GM12873 (cell line): ENCODE measurements at regions not wholly inside any gene's neighbourhood (a gene's known extent, or its start where the extent isn't known, plus 50 kb on each side); places are given as distances from the start of the nearest gene placed in this dataset.

ENCODE experiments used
- CTCF ChIP-seq: IDR thresholded peaks from 2 replicates; pipeline ENCODE4 v1.5.1; 2012; ENCODE audit warnings: low read depth, mild to moderate bottlenecking, moderate library complexity, low read length, control low read depth; ENCODE audit not compliant: insufficient read depth; ENCODE audit errors: missing control alignments

DNA sequence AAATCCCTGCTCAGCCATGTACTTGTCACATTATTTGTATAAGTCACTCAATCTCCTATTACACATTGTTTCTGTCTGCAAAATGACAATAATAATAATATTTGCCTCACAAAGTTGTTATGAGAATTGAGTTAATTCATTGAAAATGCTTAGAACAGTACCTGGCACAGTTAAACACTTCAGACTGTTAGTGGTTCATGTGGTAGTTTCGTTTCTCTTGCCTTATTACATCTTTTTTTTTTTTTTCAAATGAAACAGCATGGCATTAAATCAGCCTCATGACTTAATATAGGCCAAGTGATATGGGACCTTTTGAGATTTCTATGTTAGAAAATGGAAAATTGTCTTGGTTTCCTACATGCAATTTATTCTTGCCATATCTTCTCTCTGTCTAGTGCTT, 71.0 kb upstream of the CRY1 start:
- TF ChIP-seq CTCF = no peak

DNA sequence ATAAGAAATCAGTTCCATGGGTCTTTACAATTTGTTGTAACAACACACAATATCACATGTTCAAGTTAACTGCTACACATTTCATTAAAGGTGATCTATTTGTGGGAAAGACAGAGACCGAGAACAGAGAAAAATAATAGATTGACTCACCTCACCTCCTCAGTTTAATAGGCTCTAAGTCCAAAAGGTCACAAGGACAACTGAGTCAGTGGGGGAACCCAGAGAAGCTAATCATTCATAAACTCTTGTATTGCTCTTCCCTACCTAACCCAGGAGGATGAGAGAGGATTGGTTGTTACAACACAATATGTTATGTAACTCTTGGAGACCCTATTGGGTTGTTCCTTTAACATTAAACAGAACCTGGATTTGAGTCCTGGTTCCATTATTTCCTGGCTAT, 72.2 kb upstream of the CRY1 start:
- TF ChIP-seq CTCF = no peak

DNA sequence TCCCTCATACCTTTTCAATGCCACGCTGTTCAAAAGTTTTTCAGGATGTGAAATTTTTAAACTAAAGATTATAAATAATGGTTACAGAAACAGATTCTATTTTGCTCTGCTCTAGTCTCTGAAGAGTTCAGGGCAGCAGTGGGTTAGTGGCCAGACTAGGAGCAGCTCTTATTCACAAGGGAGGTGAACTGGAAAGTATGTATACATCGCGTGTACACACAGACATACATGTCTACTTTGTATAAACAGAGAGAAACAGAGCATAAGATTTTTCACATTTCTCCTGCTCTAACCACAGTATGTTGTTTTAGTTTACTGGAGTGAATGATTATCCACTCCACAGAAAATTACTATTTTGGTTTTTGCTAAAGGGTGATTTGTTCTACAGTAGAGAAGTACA, 74.4 kb upstream of the CRY1 start:
- TF ChIP-seq CTCF = no peak

- no peak for TF ChIP-seq CTCF
Observed at GRCh38 chr12:107169200-107169599, 75.9 kb upstream of the CRY1 start.

DNA sequence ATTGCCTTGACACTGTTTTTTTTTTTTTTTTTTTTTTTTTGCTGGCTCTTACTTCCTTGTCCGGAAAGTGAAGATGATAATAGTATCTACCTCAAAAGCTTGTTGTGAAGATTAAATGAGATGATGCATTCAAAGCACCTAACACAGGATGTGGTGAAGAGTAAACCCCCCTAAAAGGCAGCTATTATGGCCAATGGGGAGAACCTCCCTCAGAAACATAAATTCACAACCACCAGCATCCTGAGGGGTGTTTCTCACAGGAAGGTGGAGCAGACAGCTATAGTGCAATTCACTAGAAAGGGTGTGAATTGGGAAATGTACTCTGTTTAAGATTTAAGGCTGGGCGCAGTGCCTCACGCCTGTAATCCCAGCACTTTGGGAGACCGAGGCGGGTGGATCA, 85.4 kb upstream of the CRY1 start:
- no peak for TF ChIP-seq CTCF

GRCh38 chr12:107179871-107180270, 86.5 kb upstream of the CRY1 start:
- no peak for TF ChIP-seq CTCF

DNA sequence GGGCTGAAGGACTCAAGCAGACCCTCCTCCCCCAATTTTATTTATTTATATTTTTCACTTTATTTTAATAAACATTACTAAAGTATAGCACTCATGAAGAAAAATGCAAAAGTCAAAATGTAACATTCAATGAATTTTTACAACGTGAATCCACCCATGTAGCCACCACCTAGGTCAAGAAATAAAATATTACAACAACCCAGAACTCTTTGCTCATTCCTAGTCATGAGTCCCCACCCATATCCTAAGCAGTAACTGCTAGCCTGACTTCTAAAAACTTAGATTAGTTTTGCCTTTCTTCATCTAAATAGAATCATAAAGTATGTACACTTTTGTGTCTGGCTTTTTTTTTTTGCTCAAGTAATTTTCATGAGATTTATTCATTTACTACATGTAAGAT, 86.9 kb upstream of the CRY1 start:
- no peak for TF ChIP-seq CTCF
